Esophagus squamous epithelium (tissue), 5 donors: ENCODE measurements at regions not wholly inside any gene's neighbourhood (a gene's known extent, or its start where the extent isn't known, plus 50 kb on each side); places are given as distances from the start of the nearest gene placed in this dataset.

Experiments
- DNase-seq: peaks from one replicate; lab custom pipeline; 2025; lab: John Stamatoyannopoulos, UW
- H3K27ac ChIP-seq, 4 donors: fragments of 200-600 bp; sonication (generic); one replicate each; pipeline ENCODE4 v1.5.1; 2016 to 2019; ENCODE audit warnings: mild to moderate bottlenecking in 1 of 4
- H3K27me3 ChIP-seq, 4 donors: fragments of 200-600 bp; sonication (generic); 1 replicate in 3 of 4; 2 replicates in 1 of 4; pipeline versions ENCODE4 v1.5.1 to v1.6.0; 2017 to 2021; ENCODE audit warnings: antibody characterized with exemption in 1 of 4
- H3K36me3 ChIP-seq, 3 donors: fragments of 200-600 bp; sonication (generic); one replicate each; pipeline ENCODE4 v1.5.1; 2016 to 2019
- H3K4me1 ChIP-seq, 3 donors: fragments of 200-600 bp; sonication (generic); one replicate each; pipeline ENCODE4 v1.5.1; 2017 to 2019
- H3K4me3 ChIP-seq, 4 donors: fragments of 200-600 bp; sonication (generic); 1 replicate in 3 of 4; 2 replicates in 1 of 4; pipeline ENCODE4 v1.5.1; 2016 to 2019; ENCODE audit warnings: mild to moderate bottlenecking in 2 of 4, moderate library complexity in 1 of 4
- H3K9me3 ChIP-seq, 3 donors: fragments of 200-600 bp; sonication (generic); one replicate each; pipeline ENCODE4 v1.5.1; 2016 to 2019
- POLR2A ChIP-seq, 4 donors: fragments of 450-650 bp; IDR thresholded peaks; one replicate each; pipeline ENCODE4 v1.6.1; 2017; ENCODE audit warnings: antibody characterized with exemption in 4 of 4, mild to moderate bottlenecking in 4 of 4, moderate library complexity in 3 of 4
- WGBS, 2 donors: methylation state at CpG; one replicate each; pipeline ENCODE4 v1.1.5; 2018; 5-methylcytosine and 5-hydroxymethylcytosine counted together
- intact Hi-C: fragments of 100-400 bp; cut with DNase I; formaldehyde crosslinking; loops from one replicate; pipeline ENCODE4 v1.15.0; 2022
- TF ChIP-seq, protein P1 (sequence below), 6 experiments: fragments of 450-650 bp in 4 of 6; fragments of 200-600 bp in 2 of 6; sonication (generic) in 2 of 6; IDR thresholded peaks; one replicate each; pipeline ENCODE4 v1.5.1; 2016 to 2019; ENCODE audit warnings: antibody characterized with exemption in 6 of 6, mild to moderate bottlenecking in 4 of 6, moderate library complexity in 4 of 6
- donor health status: DM: yes; HTN: yes; CAD: no.

DNA sequence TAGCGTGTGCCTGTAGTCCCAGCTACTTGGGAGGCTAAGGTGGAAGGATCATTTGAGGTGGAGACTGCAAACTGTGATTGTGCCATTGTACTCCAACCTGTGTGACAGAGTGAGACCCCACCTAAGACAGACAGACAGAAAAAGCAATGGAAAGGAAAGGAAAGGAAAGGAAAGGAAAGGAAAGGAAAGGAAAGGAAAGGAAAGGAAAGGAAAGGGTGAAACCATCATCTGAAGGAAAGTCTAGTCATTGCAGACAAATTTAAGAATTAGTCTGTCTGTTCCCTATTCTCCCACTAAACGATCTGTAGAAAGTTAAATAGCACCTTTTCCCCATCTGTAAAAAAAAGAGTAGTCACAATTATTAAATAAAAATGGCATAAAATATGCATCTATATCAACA lies 91.1 kb upstream of the SKAP2 start:
- intact Hi-C loops, result no loop called here
- Histone ChIP-seq H3K9me3 (no peaks in the 10 kb centered on the region), H3K4me3 (no peak overlapping the region), H3K36me3 (no peaks in the 10 kb centered on the region), H3K27me3 (peaks cover 0 to 4% (median 0%) of the 10 kb centered on the region in 4 donors), H3K4me1 (peaks cover 0 to 6% (median 0%) of the 10 kb centered on the region in 3 donors), H3K27ac (no peak overlapping the region)
- DNase-seq, result no peak
- 81 to 82% methylated on average over 2 of the region's 2 CpGs for WGBS, 2 donors
- TF ChIP-seq, protein P1, sequence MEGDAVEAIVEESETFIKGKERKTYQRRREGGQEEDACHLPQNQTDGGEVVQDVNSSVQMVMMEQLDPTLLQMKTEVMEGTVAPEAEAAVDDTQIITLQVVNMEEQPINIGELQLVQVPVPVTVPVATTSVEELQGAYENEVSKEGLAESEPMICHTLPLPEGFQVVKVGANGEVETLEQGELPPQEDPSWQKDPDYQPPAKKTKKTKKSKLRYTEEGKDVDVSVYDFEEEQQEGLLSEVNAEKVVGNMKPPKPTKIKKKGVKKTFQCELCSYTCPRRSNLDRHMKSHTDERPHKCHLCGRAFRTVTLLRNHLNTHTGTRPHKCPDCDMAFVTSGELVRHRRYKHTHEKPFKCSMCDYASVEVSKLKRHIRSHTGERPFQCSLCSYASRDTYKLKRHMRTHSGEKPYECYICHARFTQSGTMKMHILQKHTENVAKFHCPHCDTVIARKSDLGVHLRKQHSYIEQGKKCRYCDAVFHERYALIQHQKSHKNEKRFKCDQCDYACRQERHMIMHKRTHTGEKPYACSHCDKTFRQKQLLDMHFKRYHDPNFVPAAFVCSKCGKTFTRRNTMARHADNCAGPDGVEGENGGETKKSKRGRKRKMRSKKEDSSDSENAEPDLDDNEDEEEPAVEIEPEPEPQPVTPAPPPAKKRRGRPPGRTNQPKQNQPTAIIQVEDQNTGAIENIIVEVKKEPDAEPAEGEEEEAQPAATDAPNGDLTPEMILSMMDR (IDR thresholded peaks at IDR 0.05), result no peak
- no peak for TF ChIP-seq POLR2A (IDR thresholded peaks at IDR 0.05)

DNA sequence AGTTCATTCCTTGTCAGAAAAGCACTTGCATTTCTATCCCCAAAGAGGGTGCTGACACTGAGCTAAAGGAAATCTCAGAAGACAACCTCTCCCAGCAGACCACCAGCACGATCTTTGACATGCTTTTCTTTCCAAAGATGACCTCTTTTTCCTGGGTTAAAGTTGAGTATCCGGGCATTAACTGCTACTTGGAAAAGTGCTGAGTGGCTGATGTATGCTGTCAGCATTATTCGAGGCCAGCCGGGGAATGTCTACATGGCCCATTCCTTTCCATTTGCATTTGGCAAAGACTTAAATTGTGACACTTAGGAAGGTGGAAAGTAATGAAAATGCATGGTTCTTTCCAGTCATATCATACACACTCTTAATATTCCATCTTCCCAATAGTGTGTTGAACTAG lies 90.6 kb upstream of the SKAP2 start:
- TF ChIP-seq POLR2A (IDR thresholded peaks at IDR 0.05), result no peak
- TF ChIP-seq, protein P1 (IDR thresholded peaks at IDR 0.05), result no peak
- no peak overlapping the region for H3K27ac ChIP-seq
- intact Hi-C loops, result no loop called here
- H3K9me3 ChIP-seq, result no peaks in the 10 kb centered on the region
- peaks cover 0 to 6% (median 0%) of the 10 kb centered on the region in 3 donors for H3K4me1 ChIP-seq
- no peak overlapping the region for H3K4me3 ChIP-seq
- WGBS, 2 donors, result 57 to 71% methylated on average over 4 of the region's 4 CpGs
- H3K27me3 ChIP-seq, result peaks cover 0 to 4% (median 0%) of the 10 kb centered on the region in 4 donors
- no peaks in the 10 kb centered on the region for H3K36me3 ChIP-seq
- no peak for DNase-seq

DNA sequence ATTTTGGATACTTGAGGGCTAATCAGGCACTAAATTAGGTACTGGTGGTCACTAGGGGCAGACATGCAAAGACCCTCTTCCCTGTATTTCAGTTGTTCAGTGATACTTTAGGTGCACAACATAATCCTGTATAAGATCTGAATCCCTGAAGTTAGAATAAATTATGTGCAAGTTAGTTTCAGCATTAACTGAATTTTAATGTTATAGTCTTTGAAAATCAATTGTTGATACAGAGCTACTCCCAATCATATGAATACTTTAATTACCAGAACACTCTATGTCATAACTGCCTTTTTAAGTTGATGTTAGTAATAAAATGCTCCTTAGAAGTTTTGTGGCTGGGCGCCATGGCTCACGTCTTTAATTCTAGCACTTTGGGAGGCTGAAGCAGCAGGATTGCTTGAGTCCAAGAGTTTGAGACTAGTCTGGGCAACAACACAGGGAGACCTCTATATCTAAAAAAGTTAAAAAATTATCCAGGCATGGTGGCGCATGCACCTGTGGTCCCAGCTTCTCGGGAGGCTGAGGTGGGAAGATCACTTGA lies 87.1 kb upstream of the SKAP2 start:
- TF ChIP-seq, protein P1 (IDR thresholded peaks at IDR 0.05), result no peak
- no peak for TF ChIP-seq POLR2A (IDR thresholded peaks at IDR 0.05)
- no peak for DNase-seq
- Histone ChIP-seq H3K4me3 (no peak overlapping the region), H3K9me3 (no peaks in the 10 kb centered on the region), H3K27me3 (peaks cover 0 to 4% (median 0%) of the 10 kb centered on the region in 4 donors), H3K4me1 (peaks cover 0 to 15% (median 0%) of the 10 kb centered on the region in 3 donors), H3K36me3 (no peaks in the 10 kb centered on the region), H3K27ac (no peak overlapping the region)
- intact Hi-C loops, result no loop called here
- WGBS, 2 donors, result 85 to 87% methylated on average over 4 of the region's 4 CpGs

DNA sequence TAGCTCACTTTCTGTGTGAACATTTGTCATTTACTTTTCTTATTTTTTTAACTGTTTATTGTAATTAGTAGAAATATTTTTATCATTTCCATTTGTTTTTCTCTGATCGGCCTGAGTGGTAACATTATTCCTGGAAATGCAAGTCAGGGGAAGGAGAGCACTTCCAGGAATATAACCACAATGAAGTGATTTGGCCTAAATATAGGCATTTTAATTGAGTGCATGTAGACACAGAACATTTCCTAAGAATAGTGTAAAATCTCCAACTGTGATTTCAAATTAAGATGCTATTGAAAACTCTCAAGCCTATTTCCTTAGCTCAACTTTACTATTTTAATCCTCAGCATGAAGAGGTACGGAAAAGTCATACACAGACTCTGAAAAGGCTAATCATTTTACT lies 86.5 kb upstream of the SKAP2 start:
- Histone ChIP-seq H3K27me3 (peaks cover 0 to 4% (median 0%) of the 10 kb centered on the region in 4 donors), H3K27ac (no peak overlapping the region), H3K36me3 (no peaks in the 10 kb centered on the region), H3K9me3 (no peaks in the 10 kb centered on the region), H3K4me3 (no peak overlapping the region), H3K4me1 (peaks cover 0 to 15% (median 0%) of the 10 kb centered on the region in 3 donors)
- DNase-seq, result no peak
- TF ChIP-seq, protein P1 (IDR thresholded peaks at IDR 0.05), result no peak
- TF ChIP-seq POLR2A (IDR thresholded peaks at IDR 0.05), result no peak
- 76 to 83% methylated on average over 2 of the region's 2 CpGs for WGBS, 2 donors
- intact Hi-C loops, result no loop called here

GRCh38 chr7:26949319-26949718 lies 84.9 kb upstream of the SKAP2 start:
- H3K36me3 ChIP-seq, result no peaks in the 10 kb centered on the region
- TF ChIP-seq POLR2A (IDR thresholded peaks at IDR 0.05), result no peak
- TF ChIP-seq, protein P1 (IDR thresholded peaks at IDR 0.05), result no peak
- H3K4me1 ChIP-seq, result peaks cover 0 to 15% (median 0%) of the 10 kb centered on the region in 3 donors
- 32 to 42% methylated on average over 1 of the region's 1 CpG for WGBS, 2 donors
- H3K27ac ChIP-seq, result no peak overlapping the region
- DNase-seq, result no peak
- no peak overlapping the region for H3K4me3 ChIP-seq
- H3K27me3 ChIP-seq, result peaks cover 0 to 4% (median 0%) of the 10 kb centered on the region in 4 donors
- intact Hi-C loops, result no loop called here
- H3K9me3 ChIP-seq, result no peaks in the 10 kb centered on the region
